BE2C (cell line): ENCODE measurements at regions not wholly inside any gene's neighbourhood (a gene's known extent, or its start where the extent isn't known, plus 50 kb on each side); places are given as distances from the start of the nearest gene placed in this dataset.

Experiments
- DNase-seq: peaks from one replicate; pipeline ENCODE4 v3.0.0-alpha.2; 2020
- H3K27me3 ChIP-seq: fragments of 250-450 bp; sonication (Bioruptor Pico); 2 replicates; pipeline ENCODE4 v1.5.1; 2020; ENCODE audit warnings: mild to moderate bottlenecking
- H3K36me3 ChIP-seq: fragments of 250-450 bp; sonication (Bioruptor Pico); 2 replicates; pipeline ENCODE4 v1.5.1; 2020; ENCODE audit warnings: mild to moderate bottlenecking
- H3K4me1 ChIP-seq: fragments of 250-450 bp; sonication (Bioruptor Pico); 2 replicates; pipeline ENCODE4 v1.5.1; 2020
- H3K4me3 ChIP-seq: 2 replicates; pipeline ENCODE4 v1.5.1; 2011; ENCODE audit warnings: low read depth, low read length
- H3K9me3 ChIP-seq: fragments of 250-450 bp; sonication (Bioruptor Pico); 2 replicates; pipeline ENCODE4 v1.5.1; 2020
- CTCF ChIP-seq: IDR thresholded peaks from 2 replicates; pipeline ENCODE4 v1.5.1; 2012; ENCODE audit warnings: mild to moderate bottlenecking, low read depth, low read length

GRCh38 chr3:104291437-104291851 is 1075.3 kb upstream of the ALCAM start:
- DNase-seq, result no peak
- no peak for TF ChIP-seq CTCF
- no peaks in the 10 kb centered on the region; the same call in 1 of the 2 replicates for H3K9me3 ChIP-seq
- no peak overlapping the region for H3K4me3 ChIP-seq
- no peaks in the 10 kb centered on the region for H3K36me3 ChIP-seq
- no peaks in the 10 kb centered on the region for H3K4me1 ChIP-seq
- H3K27me3 ChIP-seq, result no peaks in the 10 kb centered on the region

DNA sequence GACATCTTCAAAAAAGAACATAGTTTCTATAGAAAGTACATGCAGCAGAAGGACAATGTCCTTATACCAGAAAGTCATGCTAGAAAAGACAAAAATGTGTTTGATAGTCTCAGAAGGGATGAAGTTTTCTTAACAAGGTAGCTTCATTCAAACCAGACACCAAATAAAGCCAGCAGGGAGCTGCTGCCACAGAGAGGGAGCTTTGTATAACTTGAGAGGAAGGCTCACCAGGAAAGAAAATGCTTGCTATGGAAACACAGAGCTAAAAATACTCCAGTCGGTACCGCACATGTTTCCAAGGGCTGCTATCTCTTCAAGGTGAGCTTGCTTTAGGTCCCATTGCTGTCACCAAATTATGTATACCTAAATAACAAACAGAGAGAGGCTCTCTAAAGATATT is 1074.8 kb upstream of the ALCAM start:
- Histone ChIP-seq H3K27me3 (no peaks in the 10 kb centered on the region), H3K9me3 (no peaks in the 10 kb centered on the region; the same call in 1 of the 2 replicates), H3K36me3 (no peaks in the 10 kb centered on the region), H3K4me3 (no peak overlapping the region), H3K4me1 (no peaks in the 10 kb centered on the region)
- no peak for DNase-seq
- TF ChIP-seq CTCF, result no peak

DNA sequence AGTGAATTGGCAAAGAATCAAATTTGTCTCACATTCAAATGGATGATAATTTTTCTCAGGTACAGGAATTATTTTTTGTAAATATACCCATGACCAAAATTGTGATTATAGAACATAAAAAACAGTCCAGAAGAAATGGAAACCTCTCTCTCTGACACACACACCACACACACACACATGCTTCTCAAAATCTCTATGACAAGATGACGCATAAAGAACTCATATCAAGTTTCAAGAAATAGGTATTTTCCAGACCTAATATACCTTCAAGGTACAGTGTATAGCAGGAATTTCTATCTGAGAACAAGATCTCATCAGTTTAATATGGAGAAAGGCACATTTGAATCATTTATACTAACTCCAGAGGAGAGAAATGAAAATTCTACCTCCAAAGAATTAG is 1069.1 kb upstream of the ALCAM start:
- no peaks in the 10 kb centered on the region for H3K27me3 ChIP-seq
- H3K4me3 ChIP-seq, result no peak overlapping the region
- H3K36me3 ChIP-seq, result no peaks in the 10 kb centered on the region

GRCh38 chr3:104298662-104299061 is 1068.0 kb upstream of the ALCAM start:
- Histone ChIP-seq H3K4me3 (no peak overlapping the region), H3K27me3 (no peaks in the 10 kb centered on the region), H3K4me1 (no peaks in the 10 kb centered on the region), H3K9me3 (no peaks in the 10 kb centered on the region), H3K36me3 (no peaks in the 10 kb centered on the region)
- DNase-seq, result no peak
- no peak for TF ChIP-seq CTCF

More for the DNA sequence above, 1069.1 kb upstream of the ALCAM start:
- no peak for TF ChIP-seq CTCF
- DNase-seq, result no peak
- Histone ChIP-seq H3K9me3 (no peaks in the 10 kb centered on the region), H3K4me1 (no peaks in the 10 kb centered on the region)

- no peak for TF ChIP-seq CTCF
- no peak for DNase-seq
- Histone ChIP-seq H3K4me3 (no peak overlapping the region), H3K36me3 (no peaks in the 10 kb centered on the region), H3K27me3 (no peaks in the 10 kb centered on the region), H3K9me3 (no peaks in the 10 kb centered on the region), H3K4me1 (no peaks in the 10 kb centered on the region)
These were observed 1050.6 kb upstream of the ALCAM start for GRCh38 chr3:104316118-104316517.

- no peak for DNase-seq
- H3K27me3 ChIP-seq, result no peaks in the 10 kb centered on the region
These were observed 1043.5 kb upstream of the ALCAM start for GRCh38 chr3:104323226-104323625.

More at GRCh38 chr3:104323226-104323625, 1043.5 kb upstream of the ALCAM start:
- no peak overlapping the region for H3K4me3 ChIP-seq
- no peaks in the 10 kb centered on the region for H3K36me3 ChIP-seq
- no peaks in the 10 kb centered on the region for H3K9me3 ChIP-seq
- TF ChIP-seq CTCF, result no peak
- no peaks in the 10 kb centered on the region for H3K4me1 ChIP-seq
